ENCODE measurements at regions not wholly inside any gene's neighbourhood (a gene's known extent, or its start where the extent isn't known, plus 50 kb on each side); places are given as distances from the start of the nearest gene placed in this dataset.

DNA sequence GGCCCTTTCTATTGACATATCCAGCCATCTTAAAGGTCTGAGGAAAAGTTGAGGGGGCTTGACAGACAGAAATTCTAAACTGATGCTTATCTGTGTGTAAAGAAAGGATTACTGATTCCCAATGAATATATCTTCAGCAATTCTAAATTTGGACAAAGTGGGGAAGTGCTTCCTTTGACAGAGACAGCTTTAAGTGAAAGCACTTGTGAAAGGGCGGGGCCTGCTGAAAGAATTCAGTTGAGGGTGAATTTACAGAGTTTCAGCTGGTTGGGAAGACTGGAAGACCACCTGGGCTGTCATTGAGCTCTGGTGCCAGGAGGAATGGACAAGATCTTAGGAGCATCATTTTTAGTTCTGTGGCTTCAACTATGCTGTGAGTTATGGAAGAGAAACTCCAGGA, 412.5 kb upstream of the OR4E1 start:
- Histone ChIP-seq H3K36me3 (ENCODE audit: insufficient read depth, low read length) (no peaks in the 10 kb centered on the region), H3K27ac (no peak overlapping the region), H3K4me3 (no peak overlapping the region), H3K9ac (ENCODE audit: insufficient read length) (no peak overlapping the region), H3K9me3 (ENCODE audit: low read depth, low read length) (no peaks in the 10 kb centered on the region)
- no peak for TF ChIP-seq FOXP2 (optimal IDR thresholded peaks at IDR 0.05; ENCODE audit: control extremely low read depth, extremely low read length, insufficient read depth)
- TF ChIP-seq POLR2AphosphoS5 (IDR thresholded peaks at IDR 0.05; ENCODE audit: borderline replicate concordance, low read depth, low read length): no peak
- no peak for TF ChIP-seq EZH2 (IDR thresholded peaks at IDR 0.05)
- no peak for DNase-seq (ENCODE audit: low read depth, low spot score)

DNA sequence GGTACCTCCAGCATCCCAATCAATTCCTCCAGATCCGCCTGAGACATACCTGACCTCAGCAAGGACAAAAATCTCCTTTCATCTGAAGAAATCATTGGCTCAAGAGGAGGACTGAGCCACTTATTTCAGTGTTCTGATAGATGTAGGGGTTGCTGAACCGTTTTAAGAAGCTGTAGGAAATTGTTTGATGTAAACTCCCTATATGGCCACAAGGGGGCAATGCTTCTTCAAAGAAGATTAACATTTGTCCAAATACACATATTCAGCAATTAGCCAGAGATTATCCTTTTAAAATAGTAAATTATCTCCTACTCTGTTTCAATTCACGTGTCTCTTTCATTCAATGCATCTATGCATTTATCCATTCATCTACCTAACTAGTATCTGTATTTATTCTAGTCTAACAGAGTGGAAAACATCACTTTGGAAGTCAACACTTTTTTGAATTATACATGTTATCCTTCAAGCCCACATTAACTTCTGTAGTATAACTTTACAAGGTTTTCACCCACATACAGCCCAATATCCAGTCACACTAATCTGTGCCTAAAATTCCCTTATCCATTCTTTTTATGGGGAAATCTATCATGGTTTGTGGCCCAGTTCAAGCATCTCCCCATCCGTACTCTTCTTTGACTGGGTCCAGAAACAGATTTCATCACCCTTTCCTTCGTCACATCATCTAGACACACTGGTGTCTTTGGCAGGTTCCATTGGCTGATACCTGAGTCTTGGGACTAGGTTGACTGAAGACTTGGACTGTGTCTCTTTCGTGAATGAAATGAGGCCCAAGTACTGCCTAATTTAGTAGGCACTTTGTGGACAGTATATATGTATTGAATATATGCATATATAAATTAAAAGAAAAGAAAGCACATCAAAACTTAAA, 411.0 kb upstream of the OR4E1 start:
- Histone ChIP-seq H3K9ac (ENCODE audit: insufficient read length) (no peak overlapping the region), H3K4me3 (no peak overlapping the region), H3K27ac (no peak overlapping the region), H3K9me3 (ENCODE audit: low read depth, low read length) (no peaks in the 10 kb centered on the region), H3K36me3 (ENCODE audit: insufficient read depth, low read length) (no peaks in the 10 kb centered on the region)
- no peak for DNase-seq (ENCODE audit: low read depth, low spot score)
- no peak for TF ChIP-seq POLR2AphosphoS5 (IDR thresholded peaks at IDR 0.05; ENCODE audit: borderline replicate concordance, low read depth, low read length)
- no peak for TF ChIP-seq EZH2 (IDR thresholded peaks at IDR 0.05)
- no peak for TF ChIP-seq FOXP2 (optimal IDR thresholded peaks at IDR 0.05; ENCODE audit: control extremely low read depth, extremely low read length, insufficient read depth)

DNA sequence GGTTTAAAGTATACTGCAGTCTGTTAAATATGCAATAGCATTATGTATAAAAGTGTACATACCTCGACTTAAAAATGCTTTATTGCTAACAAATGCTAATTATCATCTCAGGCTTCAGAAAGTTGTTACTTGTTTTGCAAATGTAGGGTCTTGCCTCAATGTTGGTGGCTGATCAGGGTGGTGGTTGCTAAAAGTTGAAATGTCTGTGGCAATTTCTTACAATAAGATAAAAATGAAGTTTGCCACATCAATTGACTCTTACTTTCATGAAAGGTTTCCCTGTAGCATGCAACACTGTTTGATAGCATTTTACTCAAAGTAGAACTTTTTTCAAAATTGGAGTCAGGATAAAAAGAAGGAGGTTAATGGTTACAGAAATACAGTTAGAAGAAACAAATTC, 407.7 kb upstream of the OR4E1 start:
- H3K9me3 ChIP-seq (ENCODE audit: low read depth, low read length): no peaks in the 10 kb centered on the region
- no peak for DNase-seq (ENCODE audit: low read depth, low spot score)
- H3K4me3 ChIP-seq: peak overlapping the region; percentile 26; the same call in 1 of the 2 replicates
- H3K9ac ChIP-seq (ENCODE audit: insufficient read length): peak overlapping the region; percentile 35
- TF ChIP-seq POLR2AphosphoS5 (IDR thresholded peaks at IDR 0.05; ENCODE audit: borderline replicate concordance, low read depth, low read length): no peak
- no peaks in the 10 kb centered on the region for H3K36me3 ChIP-seq (ENCODE audit: insufficient read depth, low read length)
- peak overlapping the region; percentile 45; the same call in 1 of the 2 replicates for H3K27ac ChIP-seq

DNA sequence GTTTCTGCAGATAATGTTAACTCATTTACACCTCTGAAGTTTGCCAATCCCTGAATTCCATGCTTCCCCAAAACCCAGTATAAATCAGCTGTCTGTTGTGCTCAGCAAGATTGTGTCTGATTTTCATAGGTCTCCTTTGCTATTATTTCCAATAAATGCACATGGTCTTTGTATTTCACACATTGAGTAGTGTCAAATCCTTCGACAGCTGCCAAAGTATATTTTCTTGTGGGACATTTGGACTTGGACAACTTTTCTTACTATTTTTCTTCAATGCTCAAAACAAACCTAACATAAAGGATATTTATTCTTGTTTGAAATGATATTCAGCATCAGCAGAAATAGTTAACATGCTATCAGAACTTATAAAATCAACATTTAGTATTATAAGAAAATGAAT, 406.1 kb upstream of the OR4E1 start:
- Histone ChIP-seq H3K9ac (ENCODE audit: insufficient read length) (no peak overlapping the region), H3K4me3 (no peak overlapping the region), H3K27ac (peak overlapping the region; percentile 37; the same call in 1 of the 2 replicates), H3K9me3 (ENCODE audit: low read depth, low read length) (no peaks in the 10 kb centered on the region), H3K36me3 (ENCODE audit: insufficient read depth, low read length) (no peaks in the 10 kb centered on the region)
- TF ChIP-seq POLR2AphosphoS5 (IDR thresholded peaks at IDR 0.05; ENCODE audit: borderline replicate concordance, low read depth, low read length): no peak
- TF ChIP-seq EZH2 (IDR thresholded peaks at IDR 0.05): no peak
- TF ChIP-seq FOXP2 (optimal IDR thresholded peaks at IDR 0.05; ENCODE audit: control extremely low read depth, extremely low read length, insufficient read depth): no peak
- DNase-seq (ENCODE audit: low read depth, low spot score): no peak

DNA sequence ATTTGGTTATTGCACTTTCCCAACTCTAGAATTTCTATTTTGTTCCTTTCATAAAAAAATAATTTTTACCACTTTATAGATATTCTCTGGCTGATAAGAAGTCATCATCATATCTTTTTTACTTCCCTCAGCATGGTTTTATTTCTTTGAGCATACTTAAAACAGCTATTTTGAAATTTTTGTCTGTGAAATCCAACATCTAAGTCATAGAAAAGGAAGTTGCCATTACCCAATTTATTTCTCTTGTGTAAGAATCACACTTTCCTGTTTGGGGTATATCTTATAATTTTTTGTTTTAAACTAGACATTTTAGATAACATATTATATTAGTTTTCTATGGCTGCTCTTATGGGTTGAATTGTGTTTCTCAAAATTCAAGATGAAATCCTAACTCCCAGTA, 400.2 kb upstream of the OR4E1 start:
- Histone ChIP-seq H3K4me3 (no peak overlapping the region), H3K9me3 (ENCODE audit: low read depth, low read length) (peaks cover 2% of the 10 kb centered on the region; the same call in 1 of the 2 replicates), H3K27ac (no peak overlapping the region), H3K36me3 (ENCODE audit: insufficient read depth, low read length) (no peaks in the 10 kb centered on the region), H3K9ac (ENCODE audit: insufficient read length) (no peak overlapping the region)
- no peak for TF ChIP-seq POLR2AphosphoS5 (IDR thresholded peaks at IDR 0.05; ENCODE audit: borderline replicate concordance, low read depth, low read length)
- no peak for TF ChIP-seq EZH2 (IDR thresholded peaks at IDR 0.05)
- no peak for TF ChIP-seq FOXP2 (optimal IDR thresholded peaks at IDR 0.05; ENCODE audit: control extremely low read depth, extremely low read length, insufficient read depth)
- DNase-seq (ENCODE audit: low read depth, low spot score): no peak

DNA sequence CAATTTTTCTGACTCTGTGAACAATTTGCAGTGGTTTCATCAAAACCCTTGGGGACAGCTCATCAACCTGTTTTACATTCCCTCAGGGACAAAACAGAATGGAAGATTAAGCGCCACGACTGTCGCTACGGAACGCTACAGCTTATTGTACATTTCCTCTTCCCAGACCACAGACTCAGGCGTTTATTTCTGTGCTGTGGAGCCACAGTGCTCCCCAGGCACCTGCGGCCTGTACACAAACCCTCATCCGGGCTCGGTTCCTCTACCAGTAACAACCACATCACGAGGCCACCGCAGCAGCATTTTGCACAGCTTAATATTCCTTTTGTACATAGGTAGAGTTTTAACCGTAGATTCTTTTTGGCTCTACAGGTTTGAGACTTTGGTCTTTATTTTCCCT, 397.4 kb upstream of the OR4E1 start:
- DNase-seq (ENCODE audit: low read depth, low spot score): no peak
- Histone ChIP-seq H3K9ac (ENCODE audit: insufficient read length) (no peak overlapping the region), H3K4me3 (peak overlapping the region; percentile 50), H3K36me3 (ENCODE audit: insufficient read depth, low read length) (no peaks in the 10 kb centered on the region), H3K27ac (no peak overlapping the region), H3K9me3 (ENCODE audit: low read depth, low read length) (peaks cover 2% of the 10 kb centered on the region; the same call in 1 of the 2 replicates)
- no peak for TF ChIP-seq EZH2 (IDR thresholded peaks at IDR 0.05)

DNA sequence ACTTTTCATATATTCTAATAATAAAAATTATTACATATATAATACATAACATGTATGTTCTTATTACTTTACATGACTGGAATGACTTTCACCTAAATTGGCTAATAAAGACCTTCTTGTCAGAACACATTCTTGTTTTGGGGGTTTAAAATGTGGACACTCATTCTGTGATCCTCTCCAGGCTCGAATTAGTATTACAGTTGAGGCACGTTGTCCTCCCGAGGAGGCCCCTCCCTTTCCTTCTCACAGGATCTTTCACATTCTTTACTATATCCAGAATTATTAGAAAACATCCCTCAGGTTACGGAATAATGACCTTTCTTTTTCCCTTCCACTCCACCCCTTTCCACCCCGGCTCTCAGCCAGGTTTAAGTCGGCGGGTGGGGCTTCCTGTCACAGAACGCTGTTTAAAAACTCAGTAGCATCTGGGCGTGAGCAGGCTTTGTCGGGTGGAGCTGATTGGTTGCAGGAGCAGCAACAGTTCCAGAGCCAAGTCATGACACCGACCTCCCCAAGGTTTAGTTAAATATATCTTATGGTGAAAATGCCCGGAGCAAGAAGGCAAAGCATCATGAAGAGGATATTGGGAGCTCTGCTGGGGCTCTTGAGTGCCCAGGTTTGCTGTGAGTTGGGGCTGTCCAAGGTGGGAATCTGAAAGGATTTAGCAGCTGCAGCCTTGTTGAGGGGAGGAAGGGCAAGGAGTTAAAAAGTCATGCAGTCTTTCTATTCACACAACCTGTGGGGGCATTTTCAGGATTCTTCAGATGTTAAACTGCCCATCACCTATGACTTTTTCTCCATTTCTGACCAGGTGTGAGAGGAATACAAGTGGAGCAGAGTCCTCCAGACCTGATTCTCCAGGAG, 396.7 kb upstream of the OR4E1 start:
- Histone ChIP-seq H3K4me3 (peak overlapping the region; percentile 50), H3K9ac (ENCODE audit: insufficient read length) (no peak overlapping the region)
- DNase-seq (ENCODE audit: low read depth, low spot score): no peak

DNA sequence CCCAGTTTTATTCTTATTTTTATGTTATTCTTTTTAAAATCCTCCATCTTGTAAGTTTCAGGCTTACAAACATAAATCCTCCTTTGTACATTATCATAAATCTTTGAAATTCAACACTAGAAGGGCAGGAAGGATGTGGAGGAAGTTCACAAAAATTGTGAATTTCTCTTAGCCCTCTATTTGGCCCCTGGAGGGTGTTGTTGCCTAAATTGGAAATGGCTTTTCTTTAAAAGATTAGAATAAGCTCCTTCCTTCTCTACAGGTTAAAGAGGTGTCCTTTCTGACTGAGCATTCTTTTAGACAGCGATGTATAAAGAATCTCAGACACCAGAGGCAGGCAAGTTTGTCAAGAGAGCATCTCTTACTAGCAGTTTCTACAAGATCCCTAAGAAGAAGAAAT, 391.7 kb upstream of the OR4E1 start:
- H3K9ac ChIP-seq (ENCODE audit: insufficient read length): no peak overlapping the region
- H3K36me3 ChIP-seq (ENCODE audit: insufficient read depth, low read length): no peaks in the 10 kb centered on the region
- H3K9me3 ChIP-seq (ENCODE audit: low read depth, low read length): no peaks in the 10 kb centered on the region
- no peak for DNase-seq (ENCODE audit: low read depth, low spot score)
- H3K4me3 ChIP-seq: no peak overlapping the region
- H3K27ac ChIP-seq: no peak overlapping the region
- TF ChIP-seq FOXP2 (optimal IDR thresholded peaks at IDR 0.05; ENCODE audit: control extremely low read depth, extremely low read length, insufficient read depth): no peak
- TF ChIP-seq EZH2 (IDR thresholded peaks at IDR 0.05): no peak
- no peak for TF ChIP-seq POLR2AphosphoS5 (IDR thresholded peaks at IDR 0.05; ENCODE audit: borderline replicate concordance, low read depth, low read length)

More for the DNA sequence above, 396.7 kb upstream of the OR4E1 start:
- Histone ChIP-seq H3K36me3 (ENCODE audit: insufficient read depth, low read length) (no peaks in the 10 kb centered on the region), H3K27ac (no peak overlapping the region), H3K9me3 (ENCODE audit: low read depth, low read length) (peaks cover 2% of the 10 kb centered on the region; the same call in 1 of the 2 replicates)
- TF ChIP-seq POLR2AphosphoS5 (IDR thresholded peaks at IDR 0.05; ENCODE audit: borderline replicate concordance, low read depth, low read length) (no peak), EZH2 (IDR thresholded peaks at IDR 0.05) (no peak)

Measured in SK-N-MC (cell line).